Left ventricle myocardium inferior (tissue), 1 donor: ENCODE measurements at regions not wholly inside any gene's neighbourhood (a gene's known extent, or its start where the extent isn't known, plus 50 kb on each side); places are given as distances from the start of the nearest gene placed in this dataset.
"Not testable (repeated sequence)": the region's sequence is repeated elsewhere in the genome, so short reads cannot be mapped to it uniquely, and the experiment has no call there.

Experiments used
- DNase-seq: peaks from one replicate; pipeline ENCODE4 v3.0.0-alpha.2; 2020
- H3K27ac ChIP-seq: fragments of 200-600 bp; replicated peaks from 2 replicates; pipeline ENCODE4 v1.8.0; 2021
- H3K27me3 ChIP-seq: fragments of 200-600 bp; 2 replicates; pipeline ENCODE4 v1.8.0; 2021; ENCODE audit warnings: low read depth
- H3K36me3 ChIP-seq: fragments of 200-600 bp; 2 replicates; pipeline ENCODE4 v1.8.0; 2021
- H3K4me1 ChIP-seq: fragments of 200-600 bp; 2 replicates; pipeline ENCODE4 v1.8.0; 2021
- H3K4me3 ChIP-seq: fragments of 200-600 bp; 2 replicates; pipeline ENCODE4 v1.8.0; 2021; ENCODE audit warnings: mild to moderate bottlenecking, moderate library complexity
- H3K9me3 ChIP-seq: fragments of 200-600 bp; replicated peaks from 2 replicates; pipeline ENCODE4 v1.8.0; 2021
- intact Hi-C: fragments of 100-400 bp; cut with micrococcal nuclease; formaldehyde crosslinking; loops from one replicate; pipeline ENCODE4 v1.11.0; 2022
- TF ChIP-seq, protein P1 (sequence below): fragments of 200-600 bp; IDR thresholded peaks from 2 replicates; pipeline ENCODE4 v1.8.0; 2021; ENCODE audit warnings: antibody characterized with exemption, mild to moderate bottlenecking, borderline replicate concordance
- donor health status: DM: no; HTN: yes; CAD: no; lungs with severe emphysema.

DNA sequence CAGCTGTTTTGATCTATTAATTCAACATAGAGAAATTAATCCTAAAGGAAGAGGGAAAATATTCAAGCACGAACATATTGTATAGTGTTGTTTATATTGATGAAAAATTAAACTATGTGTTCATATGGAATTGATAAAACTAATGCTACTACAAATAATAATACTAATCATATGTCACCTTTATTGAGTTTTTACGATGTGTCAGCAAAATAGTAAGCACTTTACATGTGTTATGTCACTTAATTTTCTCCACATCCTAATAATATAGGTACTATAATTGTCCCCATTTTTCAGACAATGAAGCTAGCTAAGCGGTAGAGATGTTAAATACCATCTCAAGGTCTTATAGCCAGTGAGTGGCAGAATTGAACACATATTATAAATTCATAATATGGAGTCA, 2008.5 kb upstream of the WWC1 start:
- Histone ChIP-seq H3K27me3 (no peaks in the 10 kb centered on the region), H3K9me3 (peaks cover 21% of the 10 kb centered on the region), H3K27ac (no peak overlapping the region), H3K36me3 (no peaks in the 10 kb centered on the region), H3K4me1 (no peaks in the 10 kb centered on the region), H3K4me3 (no peak overlapping the region)
- intact Hi-C loops, result no loop called here
- no peak for DNase-seq
- TF ChIP-seq, protein P1, sequence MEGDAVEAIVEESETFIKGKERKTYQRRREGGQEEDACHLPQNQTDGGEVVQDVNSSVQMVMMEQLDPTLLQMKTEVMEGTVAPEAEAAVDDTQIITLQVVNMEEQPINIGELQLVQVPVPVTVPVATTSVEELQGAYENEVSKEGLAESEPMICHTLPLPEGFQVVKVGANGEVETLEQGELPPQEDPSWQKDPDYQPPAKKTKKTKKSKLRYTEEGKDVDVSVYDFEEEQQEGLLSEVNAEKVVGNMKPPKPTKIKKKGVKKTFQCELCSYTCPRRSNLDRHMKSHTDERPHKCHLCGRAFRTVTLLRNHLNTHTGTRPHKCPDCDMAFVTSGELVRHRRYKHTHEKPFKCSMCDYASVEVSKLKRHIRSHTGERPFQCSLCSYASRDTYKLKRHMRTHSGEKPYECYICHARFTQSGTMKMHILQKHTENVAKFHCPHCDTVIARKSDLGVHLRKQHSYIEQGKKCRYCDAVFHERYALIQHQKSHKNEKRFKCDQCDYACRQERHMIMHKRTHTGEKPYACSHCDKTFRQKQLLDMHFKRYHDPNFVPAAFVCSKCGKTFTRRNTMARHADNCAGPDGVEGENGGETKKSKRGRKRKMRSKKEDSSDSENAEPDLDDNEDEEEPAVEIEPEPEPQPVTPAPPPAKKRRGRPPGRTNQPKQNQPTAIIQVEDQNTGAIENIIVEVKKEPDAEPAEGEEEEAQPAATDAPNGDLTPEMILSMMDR, result no peak

DNA sequence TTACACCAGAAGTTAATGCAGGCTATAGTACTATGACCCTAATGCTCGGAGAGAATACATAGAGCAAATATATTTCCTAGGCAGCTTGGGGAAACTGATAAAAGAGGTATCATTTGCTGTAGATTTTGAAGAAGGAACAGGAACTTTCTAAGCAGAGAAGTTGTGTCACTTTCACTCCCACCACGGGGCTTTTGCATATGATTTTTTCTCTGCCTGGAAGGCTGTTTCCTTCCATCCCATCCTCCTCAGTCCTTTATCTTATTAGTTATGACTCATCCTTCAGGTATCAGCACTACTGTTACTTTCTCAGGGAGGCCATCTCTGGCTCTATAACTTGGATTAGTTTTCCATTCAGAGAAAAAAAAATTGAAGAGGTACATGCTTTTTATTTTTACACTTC, 2006.1 kb upstream of the WWC1 start:
- Histone ChIP-seq H3K36me3 (no peaks in the 10 kb centered on the region), H3K4me3 (no peak overlapping the region), H3K27me3 (no peaks in the 10 kb centered on the region), H3K27ac (no peak overlapping the region), H3K4me1 (no peaks in the 10 kb centered on the region), H3K9me3 (peaks cover 15% of the 10 kb centered on the region)
- DNase-seq, result no peak
- intact Hi-C loops, result no loop called here
- TF ChIP-seq, protein P1, result no peak

GRCh38 chr5:166286832-166287231, 2004.6 kb upstream of the WWC1 start:
- TF ChIP-seq, protein P1, result no peak
- no peaks in the 10 kb centered on the region for H3K4me1 ChIP-seq
- no peak overlapping the region for H3K27ac ChIP-seq
- no peak overlapping the region for H3K4me3 ChIP-seq
- no peak for DNase-seq
- H3K27me3 ChIP-seq, result no peaks in the 10 kb centered on the region
- H3K9me3 ChIP-seq, result peaks cover 10% of the 10 kb centered on the region
- H3K36me3 ChIP-seq, result no peaks in the 10 kb centered on the region
- intact Hi-C loops, result no loop called here

- TF ChIP-seq, protein P1, result no peak
- Histone ChIP-seq H3K27me3 (no peaks in the 10 kb centered on the region), H3K9me3 (peaks cover 10% of the 10 kb centered on the region), H3K4me1 (no peaks in the 10 kb centered on the region), H3K27ac (no peak overlapping the region), H3K36me3 (no peaks in the 10 kb centered on the region), H3K4me3 (no peak overlapping the region)
- no peak for DNase-seq
- intact Hi-C loops, result no loop called here
Observed at GRCh38 chr5:166287866-166288265, 2003.6 kb upstream of the WWC1 start.

GRCh38 chr5:166291800-166292199, 1999.6 kb upstream of the WWC1 start:
- H3K4me1 ChIP-seq, H3K4me3 ChIP-seq, intact Hi-C loops, H3K27me3 ChIP-seq, H3K27ac ChIP-seq, H3K9me3 ChIP-seq, H3K36me3 ChIP-seq, DNase-seq: not testable (repeated sequence)

GRCh38 chr5:166293892-166294291, 1997.6 kb upstream of the WWC1 start:
- Histone ChIP-seq H3K4me3 (no peak overlapping the region), H3K27me3 (no peaks in the 10 kb centered on the region), H3K4me1 (no peaks in the 10 kb centered on the region), H3K27ac (no peak overlapping the region), H3K36me3 (no peaks in the 10 kb centered on the region), H3K9me3 (peaks cover 10% of the 10 kb centered on the region)
- TF ChIP-seq, protein P1, result no peak
- intact Hi-C loops, result no loop called here
- no peak for DNase-seq
